ENCODE measurements at regions not wholly inside any gene's neighbourhood (a gene's known extent, or its start where the extent isn't known, plus 50 kb on each side); places are given as distances from the start of the nearest gene placed in this dataset.
A peak's percentile ranks its signal among the peaks of the same experiment; 100 is the strongest.

DNA sequence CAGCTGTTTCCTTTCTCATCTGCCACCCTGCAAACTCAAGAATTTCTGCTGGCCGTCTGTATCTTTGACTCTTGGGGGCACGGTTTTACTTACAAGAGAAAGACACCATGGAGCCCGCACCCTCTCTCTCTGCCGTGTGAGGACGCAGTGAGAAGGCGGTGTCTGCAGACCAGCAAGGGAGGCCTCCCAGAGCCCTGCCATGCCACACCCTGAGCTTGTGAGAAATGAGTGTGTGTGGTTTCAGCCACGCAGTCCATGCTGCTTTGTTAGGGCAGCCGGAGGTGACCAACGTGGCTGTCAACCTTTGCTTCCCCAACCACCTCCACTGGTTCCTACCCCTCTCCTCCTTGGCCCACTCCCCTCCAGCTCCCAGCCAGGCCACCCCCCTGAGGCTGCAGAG lies 70.1 kb upstream of the NUP50 start:
- no peak for DNase-seq (ENCODE audit: low spot score)
- in situ Hi-C loops (cut with HindIII; ENCODE audit: low sequenced_read_pairs), result no loop called here

DNA sequence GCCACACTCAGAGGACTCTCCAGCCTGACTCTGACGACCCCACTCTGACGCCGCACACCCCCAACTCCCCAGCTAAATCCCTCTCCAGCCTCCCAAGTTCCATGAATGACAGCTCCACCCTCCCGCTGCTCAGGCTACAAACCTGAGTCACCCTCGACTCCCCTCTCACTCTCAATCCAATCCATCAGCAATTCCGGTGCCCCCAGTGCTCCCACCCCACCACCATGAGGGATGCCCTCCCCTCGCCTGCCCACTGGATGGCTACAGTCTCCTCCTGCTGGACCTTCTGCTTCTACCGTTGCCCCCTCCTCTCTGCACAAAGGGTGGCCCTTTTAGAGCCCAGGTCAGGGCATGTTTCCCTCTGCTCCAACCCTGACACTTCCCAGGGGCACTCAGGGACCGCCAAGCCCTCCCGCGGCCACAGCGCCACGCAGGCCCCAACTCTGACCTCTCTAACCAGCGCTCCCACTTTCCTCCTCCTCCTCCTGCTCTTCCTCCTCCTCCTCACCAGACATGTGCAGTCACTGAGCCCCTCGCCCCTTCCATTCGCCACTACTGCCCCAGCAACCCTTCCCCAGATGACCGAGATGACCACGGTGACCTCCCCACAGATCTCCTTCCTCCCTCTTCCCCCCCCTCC lies 69.5 kb upstream of the NUP50 start:
- DNase-seq (ENCODE audit: low spot score), result no peak
- in situ Hi-C loops (cut with HindIII; ENCODE audit: low sequenced_read_pairs), result no loop called here

DNA sequence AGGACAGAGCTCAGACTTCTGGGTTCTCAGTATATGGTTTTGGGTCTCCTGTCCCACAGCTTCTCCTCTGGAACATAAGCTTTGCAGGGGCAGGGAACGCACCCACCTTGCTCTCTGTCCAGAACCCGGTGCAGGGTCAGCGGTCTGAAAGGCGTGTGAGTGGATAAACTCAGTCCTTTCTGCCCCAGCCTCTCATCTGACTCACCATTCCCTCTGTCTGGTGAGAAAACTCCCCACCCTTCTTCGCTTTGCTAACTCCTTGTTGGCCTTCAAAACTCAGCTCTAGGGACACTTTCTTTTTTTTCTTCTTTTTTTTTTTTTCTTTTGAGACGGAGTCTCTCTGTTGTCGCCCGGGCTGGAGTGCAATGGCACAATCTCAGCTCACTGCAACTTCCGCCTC lies 68.9 kb upstream of the NUP50 start:
- in situ Hi-C loops (cut with HindIII; ENCODE audit: low sequenced_read_pairs), result no loop called here
- no peak for DNase-seq (ENCODE audit: low spot score)

DNA sequence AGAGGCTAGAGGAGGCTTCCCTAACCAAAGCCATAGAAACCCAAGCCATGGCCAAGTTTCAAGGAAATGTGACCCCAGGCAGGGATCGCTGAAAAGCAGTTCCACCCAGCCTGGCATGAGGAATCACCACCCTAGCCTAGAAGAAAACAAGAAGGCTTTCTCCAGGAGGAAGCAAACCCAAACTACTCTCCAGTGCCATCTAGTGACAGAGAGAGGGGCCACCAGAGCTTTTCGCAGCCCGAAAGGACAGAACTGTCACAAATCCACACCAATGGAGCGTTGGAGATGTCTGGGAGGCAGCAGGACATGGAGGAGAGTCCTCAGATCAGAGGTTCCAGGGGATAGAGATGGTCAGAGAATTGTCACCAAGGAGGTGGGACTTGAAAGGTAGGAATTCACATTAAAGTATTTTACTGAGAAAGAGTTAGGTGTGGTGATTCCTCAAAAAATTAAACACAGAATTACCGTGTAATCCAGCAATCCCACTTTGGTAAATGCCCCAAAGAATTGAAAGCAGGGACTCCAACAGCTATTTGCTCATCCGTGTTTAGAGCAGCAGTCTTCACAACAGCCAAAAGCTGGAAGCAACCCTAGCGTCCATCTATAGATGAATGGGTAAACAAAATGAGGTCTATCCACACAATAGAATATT lies 67.3 kb upstream of the NUP50 start:
- in situ Hi-C loops (cut with HindIII; ENCODE audit: low sequenced_read_pairs), result no loop called here
- peak; percentile 56 for DNase-seq (ENCODE audit: low spot score)

DNA sequence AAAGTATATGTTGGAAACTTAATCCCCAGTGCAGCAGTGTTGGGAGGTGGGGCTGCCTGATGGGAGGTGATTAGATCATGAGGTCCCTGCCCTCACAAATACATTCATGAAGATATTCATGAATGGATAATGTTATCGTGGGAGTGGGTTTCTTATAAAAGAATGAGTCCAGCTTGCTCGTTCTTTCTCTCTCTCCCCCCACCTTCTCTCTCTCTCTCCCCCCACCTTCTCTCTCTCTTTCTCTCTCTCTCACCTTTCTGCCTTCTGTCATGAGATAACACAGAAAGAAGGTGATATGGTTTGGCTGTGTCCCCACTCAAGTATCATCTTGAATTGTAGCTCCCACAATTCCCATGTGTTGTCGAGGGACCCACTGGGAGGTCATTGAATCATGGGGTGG lies 66.7 kb upstream of the NUP50 start:
- no peak for DNase-seq (ENCODE audit: low spot score)
- in situ Hi-C loops (cut with HindIII; ENCODE audit: low sequenced_read_pairs), result no loop called here

DNA sequence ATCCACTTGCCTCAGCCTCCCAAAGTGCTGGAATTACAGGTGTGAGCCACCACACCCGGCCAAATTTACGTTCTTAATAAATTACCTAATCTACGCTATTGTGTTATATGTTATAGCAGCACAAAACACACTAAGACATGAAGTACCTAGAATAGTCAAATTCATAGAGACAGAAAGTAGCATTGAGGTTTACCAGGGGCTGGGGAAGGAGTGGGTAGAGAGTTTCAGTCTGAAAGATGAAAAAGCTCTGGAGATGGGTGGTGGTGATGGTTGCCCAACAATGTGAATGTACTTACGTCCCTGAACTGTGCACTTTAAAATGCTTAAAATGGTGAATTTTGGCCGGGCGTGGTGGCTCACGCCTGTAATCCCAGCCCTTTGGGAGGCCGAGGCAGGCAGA lies 65.7 kb upstream of the NUP50 start:
- no peak for DNase-seq (ENCODE audit: low spot score)
- in situ Hi-C loops (cut with HindIII; ENCODE audit: low sequenced_read_pairs), result no loop called here

DNA sequence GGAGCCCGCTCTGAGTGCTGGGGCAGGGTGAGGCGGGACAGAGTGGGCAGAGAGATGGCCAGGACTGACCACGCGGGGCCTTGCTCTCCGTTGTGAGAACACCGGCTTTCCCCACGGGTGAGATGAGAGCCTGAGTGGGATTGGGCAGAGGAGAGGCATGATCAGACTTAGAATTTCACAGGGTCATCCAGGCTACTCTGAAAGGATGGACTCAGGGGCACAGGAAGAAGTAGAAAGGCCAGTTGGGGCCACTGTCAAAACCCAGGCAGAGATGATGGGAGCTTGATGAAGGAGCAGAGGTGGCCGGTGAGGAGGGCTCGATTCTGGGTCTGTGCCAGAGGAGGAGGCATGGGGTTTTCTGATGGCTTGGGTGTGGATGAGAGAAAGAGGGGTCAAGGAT lies 63.8 kb upstream of the NUP50 start:
- in situ Hi-C loops (cut with HindIII; ENCODE audit: low sequenced_read_pairs), result no loop called here
- DNase-seq (ENCODE audit: low spot score), result no peak

DNA sequence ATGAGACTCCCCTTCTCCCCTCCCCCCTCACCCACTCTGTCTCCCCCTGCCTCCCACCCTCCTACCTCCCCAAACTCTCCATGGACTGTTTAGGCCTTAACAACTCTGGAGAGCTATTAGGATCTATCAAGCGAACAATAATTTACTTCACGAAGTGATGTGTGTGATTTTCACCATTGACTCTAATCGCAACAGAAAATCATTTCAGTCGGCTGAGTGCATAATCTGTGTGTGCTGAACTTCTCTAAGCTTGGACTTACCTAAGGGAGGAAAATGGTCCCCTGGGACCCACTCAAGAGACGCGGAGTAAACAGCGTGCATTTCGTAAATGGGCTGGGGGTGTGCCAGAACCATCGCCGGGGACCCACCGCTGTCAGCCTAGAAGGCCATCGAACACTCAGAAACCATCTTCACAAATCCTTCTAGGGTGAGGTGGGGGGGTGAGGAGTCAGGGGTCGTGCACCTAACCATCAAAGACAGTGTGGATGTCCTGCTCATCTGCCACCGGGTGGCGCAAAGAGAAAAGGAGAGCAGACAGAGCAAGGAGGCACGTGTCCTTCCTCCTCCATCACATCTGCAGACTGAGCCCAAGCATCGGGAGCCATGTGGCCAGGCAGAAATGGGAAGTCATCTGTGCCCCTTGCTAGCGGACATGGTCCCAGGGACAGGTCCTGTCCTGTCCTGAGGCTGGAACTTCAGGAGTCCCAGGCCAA lies 62.1 kb upstream of the NUP50 start:
- in situ Hi-C loops (cut with HindIII; ENCODE audit: low sequenced_read_pairs), result no loop called here
- peak; percentile 35 for DNase-seq (ENCODE audit: low spot score)

DNA sequence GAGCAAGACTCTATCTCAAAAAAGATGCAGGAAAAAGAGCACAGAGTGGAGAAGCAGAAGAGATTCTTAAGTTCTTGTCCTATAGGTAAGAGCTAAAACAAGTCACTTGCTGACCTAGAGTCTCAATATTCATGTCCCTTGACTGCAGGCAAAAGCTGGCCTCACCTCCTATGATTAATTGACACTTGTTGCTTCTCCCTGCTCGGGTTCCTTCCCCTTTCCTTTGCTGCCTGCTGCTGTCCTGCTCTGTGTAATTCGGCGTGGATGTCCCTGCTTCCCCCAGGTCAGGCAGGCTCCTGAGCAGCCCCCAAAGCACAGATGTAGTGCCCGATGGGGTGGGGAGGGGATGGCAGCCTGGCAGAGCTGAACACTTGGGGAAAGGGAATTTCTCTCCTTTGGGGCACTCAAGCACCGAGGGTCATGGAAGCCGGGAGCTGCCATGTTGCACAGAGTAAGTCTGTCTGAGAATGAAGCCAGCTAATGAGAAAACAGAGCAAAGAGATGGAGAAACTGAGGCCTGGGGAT lies 60.8 kb upstream of the NUP50 start:
- no peak for DNase-seq (ENCODE audit: low spot score)
- in situ Hi-C loops (cut with HindIII; ENCODE audit: low sequenced_read_pairs), result no loop called here

DNA sequence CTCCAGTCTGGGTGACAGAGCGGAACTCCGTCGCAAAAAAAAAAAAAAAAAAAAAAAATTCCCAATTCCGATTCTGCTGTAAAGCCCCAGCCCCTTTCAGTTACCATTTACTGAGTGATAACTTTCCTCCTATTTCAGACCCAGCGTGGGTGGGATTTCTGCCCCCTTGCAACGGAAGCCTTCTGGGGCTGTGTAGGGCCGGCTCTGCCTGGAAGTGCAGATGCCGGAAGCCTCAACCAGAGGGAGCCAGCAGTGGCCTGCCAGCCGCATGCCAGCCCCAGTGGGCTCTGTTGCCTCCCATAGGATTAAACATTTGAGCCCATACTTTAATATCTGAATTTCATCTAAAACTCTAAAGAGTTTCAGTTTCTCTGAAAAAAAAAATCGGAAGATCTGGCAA lies 60.0 kb upstream of the NUP50 start:
- in situ Hi-C loops (cut with HindIII; ENCODE audit: low sequenced_read_pairs), result no loop called here
- no peak for DNase-seq (ENCODE audit: low spot score)

DNA sequence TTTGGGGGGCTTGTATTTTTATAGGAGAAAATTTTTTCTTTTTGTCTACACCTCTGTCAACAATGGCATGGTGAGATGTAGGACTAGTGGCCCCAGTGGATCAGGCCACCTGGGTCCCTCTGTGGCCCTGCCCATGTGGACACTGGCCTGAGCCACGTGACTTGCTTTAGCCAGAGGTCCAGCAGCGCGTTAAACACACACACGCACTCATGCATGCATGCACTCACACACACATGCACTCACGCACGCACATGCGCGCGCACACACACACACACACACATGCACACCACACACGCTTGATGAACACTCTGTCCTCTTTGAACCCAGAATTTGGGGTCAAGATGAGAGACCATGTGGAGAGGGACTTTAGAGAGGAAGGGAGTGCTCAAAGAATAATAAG lies 59.4 kb upstream of the NUP50 start:
- DNase-seq (ENCODE audit: low spot score), result no peak
- in situ Hi-C loops (cut with HindIII; ENCODE audit: low sequenced_read_pairs), result no loop called here

DNA sequence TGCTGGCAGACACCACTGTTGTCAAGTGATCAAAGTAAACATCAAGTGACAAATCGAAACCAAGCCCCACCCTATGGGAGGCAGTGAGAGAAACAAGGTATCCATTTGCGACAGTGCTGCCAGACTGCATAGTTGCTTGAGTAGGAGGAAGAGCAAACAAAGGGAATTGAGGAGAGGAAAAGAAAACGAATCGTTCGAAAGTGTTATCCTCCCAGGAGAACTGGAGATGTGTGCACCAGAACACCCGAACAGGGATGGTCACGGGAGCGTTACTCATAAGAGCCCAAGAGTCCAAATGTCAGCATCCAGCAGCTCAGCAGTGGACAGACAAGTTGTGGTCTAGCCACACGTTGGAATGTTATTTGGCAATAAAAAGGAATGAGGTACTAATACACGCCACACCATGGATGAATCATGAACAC lies 58.4 kb upstream of the NUP50 start:
- no peak for DNase-seq (ENCODE audit: low spot score)
- in situ Hi-C loops (cut with HindIII; ENCODE audit: low sequenced_read_pairs), result no loop called here

DNA sequence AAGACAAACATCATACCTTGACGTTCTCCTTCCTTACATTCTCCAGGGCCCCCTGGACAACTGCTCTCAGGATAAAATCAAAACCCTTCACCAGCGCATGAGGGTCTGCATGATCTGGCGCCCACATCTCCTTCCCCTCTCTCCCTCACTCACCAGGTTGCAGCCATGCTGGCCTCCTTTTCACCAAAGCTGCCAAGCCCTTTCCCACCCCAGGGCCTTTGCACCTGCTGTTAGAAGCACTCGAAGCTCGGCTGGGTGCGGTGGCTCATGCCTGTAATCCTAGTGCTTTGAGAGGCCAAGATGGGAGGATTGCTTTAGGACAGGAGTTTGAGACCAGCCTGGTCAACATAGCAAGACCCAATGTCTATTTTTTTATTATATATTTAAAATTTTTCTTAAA lies 56.1 kb upstream of the NUP50 start:
- no peak for DNase-seq (ENCODE audit: low spot score)
- in situ Hi-C loops (cut with HindIII; ENCODE audit: low sequenced_read_pairs), result no loop called here

DNA sequence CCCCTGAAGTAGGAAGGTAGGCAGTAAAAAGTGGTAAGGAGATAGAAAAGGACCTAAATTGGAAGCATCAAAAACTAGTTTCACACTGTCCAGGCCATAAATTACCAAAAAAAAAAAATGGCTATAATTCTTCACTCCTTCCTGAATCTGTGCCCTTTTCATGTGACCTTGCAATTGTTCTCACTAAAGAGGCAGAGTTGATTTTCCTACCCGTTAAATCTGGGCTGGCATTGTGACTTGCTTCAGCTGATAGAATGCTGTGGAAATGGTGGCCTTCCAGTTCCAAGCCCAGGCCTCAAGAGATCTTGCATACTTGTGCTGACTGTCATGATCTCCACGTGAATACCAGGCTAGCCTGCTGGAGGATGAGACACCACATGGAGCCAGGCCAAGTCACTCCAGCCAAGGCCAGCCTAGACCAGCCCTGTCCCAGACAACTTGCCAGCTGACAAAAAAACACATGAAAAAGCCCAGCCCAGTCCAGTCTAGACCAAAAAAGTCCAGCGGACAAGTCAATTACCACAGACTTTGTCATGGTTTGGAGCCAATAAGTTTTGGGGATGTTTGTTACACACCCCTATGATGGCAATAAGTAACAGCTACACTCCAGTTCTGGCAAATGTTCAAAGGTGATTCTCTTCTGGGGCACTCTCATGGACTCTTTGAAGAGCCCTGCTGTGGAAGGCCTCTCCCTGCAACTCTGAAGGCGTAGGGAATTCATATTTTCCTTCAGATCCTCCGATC lies 51.4 kb upstream of the NUP50 start:
- DNase-seq (ENCODE audit: low spot score), result no peak
- in situ Hi-C loops (cut with HindIII; ENCODE audit: low sequenced_read_pairs), result no loop called here
